ENCODE measurements at regions not wholly inside any gene's neighbourhood (a gene's known extent, or its start where the extent isn't known, plus 50 kb on each side); places are given as distances from the start of the nearest gene placed in this dataset.

- H2BK5ac ChIP-seq (ENCODE audit: insufficient read length, low read length): no peak overlapping the region
Observed at GRCh38 chr11:70616317-70616716, 218.0 kb downstream of the CTTN start.

More at GRCh38 chr11:70616317-70616716, 218.0 kb downstream of the CTTN start:
- DNase-seq: no peak
- H3K36me3 Mint-ChIP-seq (ENCODE audit: insufficient read depth in 1 of 3, low read depth in 3 of 3): peaks cover 0 to 3% (median 2%) of the 10 kb centered on the region in 3 experiments; a peak in 4 of 7 replicates
- no peak overlapping the region for H2BK12ac ChIP-seq (ENCODE audit: insufficient read length, low read depth, low read length)
- H2BK15ac ChIP-seq (ENCODE audit: low read depth, low read length): no peak overlapping the region
- H3K4me3 Mint-ChIP-seq: no peak overlapping the region
- no peaks in the 10 kb centered on the region for H4K20me1 ChIP-seq (ENCODE audit: control insufficient read depth, insufficient read depth, insufficient read length)
- H2AFZ ChIP-seq (ENCODE audit: low read length): no peak overlapping the region
- no peak overlapping the region for H3K27ac ChIP-seq (ENCODE audit: insufficient read length, low read depth, low read length)
- H3K4me1 Mint-ChIP-seq: peaks cover 13 to 17% of the 10 kb centered on the region in 2 experiments
- H3K79me1 ChIP-seq (ENCODE audit: insufficient read depth, low read depth, low read length, poor library complexity, severe bottlenecking): no peaks in the 10 kb centered on the region
- no peak overlapping the region for H3T11ph ChIP-seq (ENCODE audit: low read length)
- no peak overlapping the region for H2BK20ac ChIP-seq (ENCODE audit: low read depth, low read length, poor library complexity, severe bottlenecking)
- peaks cover 6% of the 10 kb centered on the region; the same call in 1 of the 2 replicates for H3K4me1 ChIP-seq (ENCODE audit: insufficient read depth, low read length)
- no peak overlapping the region for H3K18ac ChIP-seq (ENCODE audit: insufficient read length, low read depth, low read length)
- H2AK5ac ChIP-seq (ENCODE audit: insufficient read length, low read length): no peak overlapping the region
- H3K23me2 ChIP-seq (ENCODE audit: insufficient read length, low read depth, low read length, poor library complexity, severe bottlenecking): no peaks in the 10 kb centered on the region
- H4K5ac ChIP-seq (ENCODE audit: insufficient read length, low read depth, low read length): no peak overlapping the region
- no peak overlapping the region for H4K8ac ChIP-seq (replicated peaks; ENCODE audit: insufficient read length, low read depth, low read length)
- H3K4ac ChIP-seq (ENCODE audit: low read depth, low read length): no peak overlapping the region
- H3K9ac ChIP-seq (ENCODE audit: extremely low read depth, insufficient read length, low read length): no peak overlapping the region
- H3K27me3 ChIP-seq (ENCODE audit: insufficient read depth, low read length): no peaks in the 10 kb centered on the region
- H3K79me2 ChIP-seq (ENCODE audit: insufficient read depth, low read length): no peaks in the 10 kb centered on the region; the same call in 1 of the 2 replicates
- H3K9me3 ChIP-seq (ENCODE audit: control insufficient read depth, low read depth, low read length): no peaks in the 10 kb centered on the region
- H3K23ac ChIP-seq (ENCODE audit: insufficient read length, low read depth, low read length): no peak overlapping the region
- H3K27ac Mint-ChIP-seq: peak overlapping the region in 1 of 3 experiments; percentile 68; a peak in 1 of 7 replicates
- H3K27me3 Mint-ChIP-seq (ENCODE audit: low read depth): no peaks in the 10 kb centered on the region; the same call in 1 of the 2 replicates
- no peak overlapping the region for H4K91ac ChIP-seq (ENCODE audit: insufficient read length, low read depth, low read length)
- H2BK120ac ChIP-seq (ENCODE audit: low read depth, low read length, poor library complexity, severe bottlenecking): no peak overlapping the region
- WGBS (ENCODE audit: extremely low coverage, insufficient read length, low lambda C conversion rate): no CpG with 5 or more reads among the region's 7 CpGs
- H3K9me3 Mint-ChIP-seq: no peaks in the 10 kb centered on the region
- H3K56ac ChIP-seq (ENCODE audit: insufficient read length, low read depth, low read length): no peak overlapping the region
- H3K4me2 ChIP-seq (ENCODE audit: insufficient read depth, insufficient read length, low read length): no peak overlapping the region
- H3K14ac ChIP-seq (ENCODE audit: insufficient read depth, low read length): no peak overlapping the region
- TF ChIP-seq CTCF (conservative IDR thresholded peaks at IDR 0.05): no peak
